Breast epithelium (tissue), 3 donors: ENCODE measurements at regions not wholly inside any gene's neighbourhood (a gene's known extent, or its start where the extent isn't known, plus 50 kb on each side); places are given as distances from the start of the nearest gene placed in this dataset.

Source experiments
- POLR2AphosphoS5 ChIP-seq, 3 donors: sonication (generic); formaldehyde crosslinking; IDR thresholded peaks; one replicate each; pipeline ENCODE4 v1.6.1; 2017; ENCODE audit warnings: antibody characterized with exemption in 3 of 3
- TF ChIP-seq, protein P1 (sequence below), 3 donors: fragments of 450-650 bp; IDR thresholded peaks; one replicate each; pipeline ENCODE4 v1.5.1; 2016 to 2017; ENCODE audit warnings: antibody characterized with exemption in 3 of 3, mild to moderate bottlenecking in 3 of 3, moderate library complexity in 3 of 3

DNA sequence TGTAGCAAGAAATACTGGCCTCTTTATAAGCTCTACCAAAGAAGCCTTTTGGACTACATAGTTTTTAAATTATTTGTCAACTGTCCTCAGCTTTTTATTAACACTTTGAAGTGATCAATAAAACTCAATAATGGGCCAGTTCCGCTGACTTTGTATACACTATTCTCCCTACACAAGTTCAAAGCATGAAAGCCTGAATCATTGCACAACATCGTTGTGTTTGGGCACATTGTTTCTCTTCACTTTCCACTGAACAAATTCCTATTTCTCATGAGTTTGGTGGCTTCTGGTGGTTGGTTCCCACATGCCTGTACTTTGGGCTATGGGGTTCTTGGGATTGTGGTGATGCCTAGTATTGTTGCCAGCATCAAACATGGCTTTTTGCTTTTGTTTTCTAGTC lies 561.8 kb upstream of the LRRN3 start:
- TF ChIP-seq, protein P1, sequence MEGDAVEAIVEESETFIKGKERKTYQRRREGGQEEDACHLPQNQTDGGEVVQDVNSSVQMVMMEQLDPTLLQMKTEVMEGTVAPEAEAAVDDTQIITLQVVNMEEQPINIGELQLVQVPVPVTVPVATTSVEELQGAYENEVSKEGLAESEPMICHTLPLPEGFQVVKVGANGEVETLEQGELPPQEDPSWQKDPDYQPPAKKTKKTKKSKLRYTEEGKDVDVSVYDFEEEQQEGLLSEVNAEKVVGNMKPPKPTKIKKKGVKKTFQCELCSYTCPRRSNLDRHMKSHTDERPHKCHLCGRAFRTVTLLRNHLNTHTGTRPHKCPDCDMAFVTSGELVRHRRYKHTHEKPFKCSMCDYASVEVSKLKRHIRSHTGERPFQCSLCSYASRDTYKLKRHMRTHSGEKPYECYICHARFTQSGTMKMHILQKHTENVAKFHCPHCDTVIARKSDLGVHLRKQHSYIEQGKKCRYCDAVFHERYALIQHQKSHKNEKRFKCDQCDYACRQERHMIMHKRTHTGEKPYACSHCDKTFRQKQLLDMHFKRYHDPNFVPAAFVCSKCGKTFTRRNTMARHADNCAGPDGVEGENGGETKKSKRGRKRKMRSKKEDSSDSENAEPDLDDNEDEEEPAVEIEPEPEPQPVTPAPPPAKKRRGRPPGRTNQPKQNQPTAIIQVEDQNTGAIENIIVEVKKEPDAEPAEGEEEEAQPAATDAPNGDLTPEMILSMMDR (IDR thresholded peaks at IDR 0.05) = no peak
- TF ChIP-seq POLR2AphosphoS5 (IDR thresholded peaks at IDR 0.05) = no peak
